ENCODE measurements at regions not wholly inside any gene's neighbourhood (a gene's known extent, or its start where the extent isn't known, plus 50 kb on each side); places are given as distances from the start of the nearest gene placed in this dataset.

- no peak for DNase-seq (ENCODE audit: low read depth)
These were observed 85.7 kb upstream of the GHITM start for GRCh38 chr10:84053626-84054025.

- DNase-seq (ENCODE audit: low read depth) = no peak
These were observed 84.6 kb upstream of the GHITM start for GRCh38 chr10:84054743-84055142.

GRCh38 chr10:84059526-84059925, 79.8 kb upstream of the GHITM start:
- no peak for DNase-seq (ENCODE audit: low read depth)

- no peak for DNase-seq (ENCODE audit: low read depth)
These were observed 75.9 kb upstream of the GHITM start for GRCh38 chr10:84063440-84063839.

GRCh38 chr10:84065804-84066601, 73.3 kb upstream of the GHITM start:
- no peak for DNase-seq (ENCODE audit: low read depth)

GRCh38 chr10:84074521-84074920, 64.8 kb upstream of the GHITM start:
- DNase-seq (ENCODE audit: low read depth) = no peak

- no peak for DNase-seq (ENCODE audit: low read depth)
These were observed 63.9 kb upstream of the GHITM start for GRCh38 chr10:84075226-84076046.

GRCh38 chr10:84076047-84076388, 63.3 kb upstream of the GHITM start:
- DNase-seq (ENCODE audit: low read depth) = no peak

- DNase-seq (ENCODE audit: low read depth) = no peak
These were observed 62.6 kb upstream of the GHITM start for GRCh38 chr10:84076540-84077195.

GRCh38 chr10:84077768-84078167, 61.5 kb upstream of the GHITM start:
- no peak for DNase-seq (ENCODE audit: low read depth)

- no peak for DNase-seq (ENCODE audit: low read depth)
These were observed 60.5 kb upstream of the GHITM start for GRCh38 chr10:84078771-84079170.

- no peak for DNase-seq (ENCODE audit: low read depth)
These were observed 55.0 kb upstream of the GHITM start for GRCh38 chr10:84084342-84084741.

GRCh38 chr10:84087202-84087601, 52.1 kb upstream of the GHITM start:
- DNase-seq (ENCODE audit: low read depth) = no peak

- DNase-seq (ENCODE audit: low read depth) = no peak
These were observed 50.7 kb upstream of the GHITM start for GRCh38 chr10:84088626-84089025.

GRCh38 chr10:84089162-84089561, 50.1 kb upstream of the GHITM start:
- no peak for DNase-seq (ENCODE audit: low read depth)
